Smooth muscle cell (in vitro differentiated cells): ENCODE measurements at regions not wholly inside any gene's neighbourhood (a gene's known extent, or its start where the extent isn't known, plus 50 kb on each side); places are given as distances from the start of the nearest gene placed in this dataset.

ENCODE experiments used
- DNase-seq: peaks from one replicate; lab custom pipeline; 2025; ENCODE audit not compliant: unreplicated experiment; lab: John Stamatoyannopoulos, UW
- H2AFZ ChIP-seq: fragments of 200-600 bp; sonication (generic); 2 replicates; pipeline ENCODE4 v1.6.0; 2016; ENCODE audit warnings: antibody characterized with exemption, low read depth, mild to moderate bottlenecking
- H3F3A ChIP-seq: fragments of 200-600 bp; sonication (generic); 2 replicates; pipeline ENCODE4 v1.6.0; 2017; ENCODE audit warnings: antibody characterized with exemption, low read depth
- H3K27ac ChIP-seq: fragments of 200-600 bp; sonication (generic); 2 replicates; pipeline ENCODE4 v1.5.1; 2016; ENCODE audit warnings: low read depth, mild to moderate bottlenecking
- H3K27me3 ChIP-seq: fragments of 200-600 bp; sonication (generic); 2 replicates; pipeline ENCODE4 v1.6.1; 2016; ENCODE audit warnings: low read depth, mild to moderate bottlenecking
- H3K36me3 ChIP-seq: fragments of 200-600 bp; sonication (generic); 2 replicates; pipeline ENCODE4 v1.5.1; 2016; ENCODE audit warnings: low read depth
- H3K4me1 ChIP-seq: fragments of 200-600 bp; sonication (generic); 2 replicates; pipeline ENCODE4 v1.5.1; 2016; ENCODE audit warnings: low read depth
- H3K4me2 ChIP-seq: fragments of 200-600 bp; sonication (generic); 2 replicates; pipeline ENCODE4 v1.6.0; 2016; ENCODE audit warnings: mild to moderate bottlenecking
- H3K4me3 ChIP-seq: fragments of 200-600 bp; sonication (generic); 2 replicates; pipeline ENCODE4 v1.5.1; 2016; ENCODE audit warnings: mild to moderate bottlenecking
- H3K79me2 ChIP-seq: fragments of 200-600 bp; sonication (generic); 2 replicates; pipeline ENCODE4 v1.6.0; 2016; ENCODE audit warnings: low read depth, mild to moderate bottlenecking
- H3K9ac ChIP-seq: fragments of 200-600 bp; sonication (generic); 2 replicates; pipeline ENCODE4 v1.6.0; 2016; ENCODE audit warnings: low read depth
- H3K9me3 ChIP-seq: fragments of 200-600 bp; sonication (generic); replicated peaks from 2 replicates; pipeline ENCODE4 v1.5.1; 2016; ENCODE audit warnings: low read depth
- H4K20me1 ChIP-seq: fragments of 200-600 bp; sonication (generic); 2 replicates; pipeline ENCODE4 v1.6.0; 2016; ENCODE audit warnings: low read depth
- WGBS: methylation state at CpG from one replicate; pipeline ENCODE4 v1.1.7; 2016; ENCODE audit warnings: low lambda C conversion rate; 5-methylcytosine and 5-hydroxymethylcytosine counted together
- TF ChIP-seq, protein P1 (sequence below): fragments of 200-600 bp; sonication (generic); IDR thresholded peaks from 2 replicates; pipeline ENCODE4 v1.5.1; 2017; ENCODE audit warnings: borderline replicate concordance, mild to moderate bottlenecking, antibody characterized with exemption; ENCODE audit not compliant: insufficient read depth, poor library complexity, severe bottlenecking

DNA sequence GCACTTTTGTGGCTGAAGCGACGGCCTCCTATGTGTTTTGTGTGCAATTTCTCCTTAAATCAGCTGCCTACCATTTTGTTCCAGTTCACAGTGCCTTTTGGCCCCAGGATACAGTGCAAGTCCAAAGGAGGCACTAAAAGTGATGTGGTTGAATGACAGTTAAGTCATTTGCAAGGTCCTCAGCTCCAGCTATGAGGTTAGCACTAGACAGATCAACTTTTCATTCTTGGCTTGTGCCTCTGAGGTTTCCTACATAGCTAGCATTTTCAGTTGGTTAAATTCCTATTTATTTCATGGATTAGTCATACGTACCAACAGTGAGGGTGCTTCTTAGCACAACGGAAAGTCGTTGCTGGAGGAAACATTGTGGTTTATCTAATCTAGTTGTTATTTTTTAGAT, 59.3 kb upstream of the NTPCR start:
- no peaks in the 10 kb centered on the region for H3K9me3 ChIP-seq
- WGBS: 28% methylated on average over 5 of the region's 5 CpGs
- DNase-seq: no peak
- H3F3A ChIP-seq: no peaks in the 10 kb centered on the region
- H3K4me2 ChIP-seq: peak overlapping the region; percentile 41
- TF ChIP-seq, protein P1, sequence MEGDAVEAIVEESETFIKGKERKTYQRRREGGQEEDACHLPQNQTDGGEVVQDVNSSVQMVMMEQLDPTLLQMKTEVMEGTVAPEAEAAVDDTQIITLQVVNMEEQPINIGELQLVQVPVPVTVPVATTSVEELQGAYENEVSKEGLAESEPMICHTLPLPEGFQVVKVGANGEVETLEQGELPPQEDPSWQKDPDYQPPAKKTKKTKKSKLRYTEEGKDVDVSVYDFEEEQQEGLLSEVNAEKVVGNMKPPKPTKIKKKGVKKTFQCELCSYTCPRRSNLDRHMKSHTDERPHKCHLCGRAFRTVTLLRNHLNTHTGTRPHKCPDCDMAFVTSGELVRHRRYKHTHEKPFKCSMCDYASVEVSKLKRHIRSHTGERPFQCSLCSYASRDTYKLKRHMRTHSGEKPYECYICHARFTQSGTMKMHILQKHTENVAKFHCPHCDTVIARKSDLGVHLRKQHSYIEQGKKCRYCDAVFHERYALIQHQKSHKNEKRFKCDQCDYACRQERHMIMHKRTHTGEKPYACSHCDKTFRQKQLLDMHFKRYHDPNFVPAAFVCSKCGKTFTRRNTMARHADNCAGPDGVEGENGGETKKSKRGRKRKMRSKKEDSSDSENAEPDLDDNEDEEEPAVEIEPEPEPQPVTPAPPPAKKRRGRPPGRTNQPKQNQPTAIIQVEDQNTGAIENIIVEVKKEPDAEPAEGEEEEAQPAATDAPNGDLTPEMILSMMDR: no peak
- peak overlapping the region; percentile 72 for H3K27ac ChIP-seq
- H3K4me1 ChIP-seq: no peaks in the 10 kb centered on the region
- no peaks in the 10 kb centered on the region for H3K36me3 ChIP-seq
- H3K9ac ChIP-seq: no peak overlapping the region
- no peaks in the 10 kb centered on the region for H3K79me2 ChIP-seq
- H2AFZ ChIP-seq: no peak overlapping the region
- no peak overlapping the region for H3K4me3 ChIP-seq
- H4K20me1 ChIP-seq: no peaks in the 10 kb centered on the region
- H3K27me3 ChIP-seq: no peaks in the 10 kb centered on the region

GRCh38 chr1:232891656-232892317, 58.6 kb upstream of the NTPCR start:
- Histone ChIP-seq H3K4me2 (peak overlapping the region; percentile 30), H3K27me3 (no peaks in the 10 kb centered on the region), H3K79me2 (no peaks in the 10 kb centered on the region), H3F3A (no peaks in the 10 kb centered on the region), H3K9ac (no peak overlapping the region), H3K9me3 (no peaks in the 10 kb centered on the region), H3K36me3 (no peaks in the 10 kb centered on the region), H3K27ac (peak overlapping the region; percentile 72), H3K4me1 (no peaks in the 10 kb centered on the region), H3K4me3 (no peak overlapping the region), H4K20me1 (no peaks in the 10 kb centered on the region), H2AFZ (no peak overlapping the region)
- DNase-seq: no peak
- WGBS: 88% methylated on average over 6 of the region's 6 CpGs
- TF ChIP-seq, protein P1: no peak

GRCh38 chr1:232893481-232894313, 56.7 kb upstream of the NTPCR start:
- H3K79me2 ChIP-seq: no peaks in the 10 kb centered on the region

More at GRCh38 chr1:232893481-232894313, 56.7 kb upstream of the NTPCR start:
- H3K4me3 ChIP-seq: no peak overlapping the region
- no peaks in the 10 kb centered on the region for H3K9me3 ChIP-seq
- WGBS: 91% methylated on average over 4 of the region's 4 CpGs
- H3F3A ChIP-seq: no peaks in the 10 kb centered on the region
- no peak overlapping the region for H2AFZ ChIP-seq
- H4K20me1 ChIP-seq: no peaks in the 10 kb centered on the region
- no peak overlapping the region for H3K27ac ChIP-seq
- DNase-seq: no peak
- no peak overlapping the region for H3K4me2 ChIP-seq
- H3K4me1 ChIP-seq: no peaks in the 10 kb centered on the region
- no peaks in the 10 kb centered on the region for H3K27me3 ChIP-seq
- no peak overlapping the region for H3K9ac ChIP-seq
- H3K36me3 ChIP-seq: no peaks in the 10 kb centered on the region
- TF ChIP-seq, protein P1: no peak
